ENCODE measurements at regions not wholly inside any gene's neighbourhood (a gene's known extent, or its start where the extent isn't known, plus 50 kb on each side); places are given as distances from the start of the nearest gene placed in this dataset.

GRCh38 chr1:60575326-60575977 lies 501.9 kb upstream of the C1orf87 start:
- Histone ChIP-seq H2AFZ (ENCODE audit: low read depth) (no peak overlapping the region), H3K27ac (no peak overlapping the region), H3K4me3 (IDR thresholded peaks at IDR 0.05; ENCODE audit: insufficient read depth, low read depth, low read length) (no peak overlapping the region), H3K79me2 (ENCODE audit: insufficient read depth, low read depth) (no peaks in the 10 kb centered on the region), H4K20me1 (ENCODE audit: insufficient read depth) (no peaks in the 10 kb centered on the region), H3K4me1 (ENCODE audit: low read depth, poor library complexity, severe bottlenecking) (no peaks in the 10 kb centered on the region), H3K4me2 (no peak overlapping the region), H3K27me3 (ENCODE audit: insufficient read depth, low read depth) (no peaks in the 10 kb centered on the region), H3K9ac (no peak overlapping the region), H3K36me3 (ENCODE audit: insufficient read depth) (no peaks in the 10 kb centered on the region)
- TF ChIP-seq CTCF (conservative IDR thresholded peaks at IDR 0.05; ENCODE audit: low read depth, low read length), result no peak

GRCh38 chr1:60573726-60574409 lies 500.3 kb upstream of the C1orf87 start:
- no peaks in the 10 kb centered on the region for H3K27me3 ChIP-seq (ENCODE audit: insufficient read depth, low read depth)
- TF ChIP-seq CTCF (conservative IDR thresholded peaks at IDR 0.05; ENCODE audit: low read depth, low read length), result no peak

GRCh38 chr1:60573121-60573520 lies 499.6 kb upstream of the C1orf87 start:
- no peak overlapping the region for H3K4me2 ChIP-seq
- no peak overlapping the region for H2AFZ ChIP-seq (ENCODE audit: low read depth)
- H3K79me2 ChIP-seq (ENCODE audit: insufficient read depth, low read depth), result no peaks in the 10 kb centered on the region
- H3K27ac ChIP-seq, result no peak overlapping the region
- no peaks in the 10 kb centered on the region for H3K27me3 ChIP-seq (ENCODE audit: insufficient read depth, low read depth)
- no peaks in the 10 kb centered on the region for H4K20me1 ChIP-seq (ENCODE audit: insufficient read depth)
- no peaks in the 10 kb centered on the region for H3K4me1 ChIP-seq (ENCODE audit: low read depth, poor library complexity, severe bottlenecking)
- no peaks in the 10 kb centered on the region for H3K36me3 ChIP-seq (ENCODE audit: insufficient read depth)
- H3K9ac ChIP-seq, result no peak overlapping the region
- no peak for TF ChIP-seq CTCF (conservative IDR thresholded peaks at IDR 0.05; ENCODE audit: low read depth, low read length)
- H3K4me3 ChIP-seq (IDR thresholded peaks at IDR 0.05; ENCODE audit: insufficient read depth, low read depth, low read length), result no peak overlapping the region

More at GRCh38 chr1:60573726-60574409, 500.3 kb upstream of the C1orf87 start:
- no peak overlapping the region for H3K27ac ChIP-seq
- no peak overlapping the region for H3K4me2 ChIP-seq
- H3K9ac ChIP-seq, result no peak overlapping the region
- H3K4me1 ChIP-seq (ENCODE audit: low read depth, poor library complexity, severe bottlenecking), result no peaks in the 10 kb centered on the region
- H4K20me1 ChIP-seq (ENCODE audit: insufficient read depth), result no peaks in the 10 kb centered on the region
- no peak overlapping the region for H2AFZ ChIP-seq (ENCODE audit: low read depth)
- H3K4me3 ChIP-seq (IDR thresholded peaks at IDR 0.05; ENCODE audit: insufficient read depth, low read depth, low read length), result no peak overlapping the region
- H3K36me3 ChIP-seq (ENCODE audit: insufficient read depth), result no peaks in the 10 kb centered on the region
- H3K79me2 ChIP-seq (ENCODE audit: insufficient read depth, low read depth), result no peaks in the 10 kb centered on the region

GRCh38 chr1:60572378-60572777 lies 498.8 kb upstream of the C1orf87 start:
- Histone ChIP-seq H3K27ac (no peak overlapping the region), H3K4me2 (no peak overlapping the region), H3K27me3 (ENCODE audit: insufficient read depth, low read depth) (no peaks in the 10 kb centered on the region), H3K9ac (no peak overlapping the region), H3K4me3 (IDR thresholded peaks at IDR 0.05; ENCODE audit: insufficient read depth, low read depth, low read length) (no peak overlapping the region), H3K4me1 (ENCODE audit: low read depth, poor library complexity, severe bottlenecking) (no peaks in the 10 kb centered on the region), H2AFZ (ENCODE audit: low read depth) (no peak overlapping the region), H4K20me1 (ENCODE audit: insufficient read depth) (no peaks in the 10 kb centered on the region), H3K36me3 (ENCODE audit: insufficient read depth) (no peaks in the 10 kb centered on the region), H3K79me2 (ENCODE audit: insufficient read depth, low read depth) (no peaks in the 10 kb centered on the region)
- no peak for TF ChIP-seq CTCF (conservative IDR thresholded peaks at IDR 0.05; ENCODE audit: low read depth, low read length)
